ENCODE measurements at regions not wholly inside any gene's neighbourhood (a gene's known extent, or its start where the extent isn't known, plus 50 kb on each side); places are given as distances from the start of the nearest gene placed in this dataset.

- DNase-seq (ENCODE audit: missing footprints) (no peak), ATAC-seq (no peak)
- intact Hi-C loops (cut with DNase I), result loop anchor here (2.0 kb wide), 1 partner anchor 135 kb away; no protein-coding TSS in a partner anchor
Observed at GRCh38 chr3:135907422-135908165, 57.9 kb upstream of the PPP2R3A start.

GRCh38 chr3:135908225-135908624, 57.3 kb upstream of the PPP2R3A start:
- DNase-seq (ENCODE audit: missing footprints), result no peak
- ATAC-seq, result no peak
- intact Hi-C loops (cut with DNase I), result no loop called here

DNA sequence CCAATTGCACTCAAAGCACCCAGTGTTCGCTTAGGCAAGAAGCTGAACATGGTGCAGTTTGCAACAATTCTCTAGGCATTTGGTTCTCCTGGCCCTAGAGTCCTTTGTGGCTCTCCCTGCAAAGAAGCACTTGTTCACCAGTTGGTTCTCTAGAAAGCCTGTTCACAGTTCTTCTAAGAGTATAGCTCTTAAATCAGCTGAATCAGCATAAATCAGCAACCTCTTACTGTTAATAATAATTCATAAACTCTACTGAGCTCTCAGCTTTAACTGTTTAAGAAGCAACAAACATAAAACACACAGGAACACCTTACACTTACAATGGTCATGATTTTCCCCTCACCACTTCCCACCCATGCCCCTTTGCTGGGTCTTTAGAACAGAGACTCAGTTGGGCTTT, 56.8 kb upstream of the PPP2R3A start:
- no peak for DNase-seq (ENCODE audit: missing footprints)
- ATAC-seq, result no peak
- intact Hi-C loops (cut with DNase I), result no loop called here

DNA sequence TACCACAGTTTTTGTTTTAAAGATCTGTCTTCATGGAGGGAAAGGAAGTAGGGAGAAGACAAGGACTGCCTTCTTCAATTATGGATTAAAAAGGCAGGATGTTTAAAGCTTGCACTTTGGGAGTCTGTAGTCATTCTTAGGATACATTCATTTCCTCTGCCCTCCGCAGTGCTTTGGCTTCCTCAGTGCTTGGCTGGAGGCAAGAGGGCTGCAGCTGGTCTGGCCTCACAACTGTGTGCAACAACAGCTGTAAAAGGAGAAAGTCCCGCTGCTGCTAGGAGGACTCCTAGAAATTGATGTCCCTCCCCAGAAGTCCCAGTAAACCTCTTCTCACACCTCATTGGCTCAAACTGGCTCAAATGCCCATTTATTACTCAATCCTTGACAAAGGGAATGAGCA, 54.4 kb upstream of the PPP2R3A start:
- DNase-seq (ENCODE audit: missing footprints) (no peak), ATAC-seq (no peak)
- intact Hi-C loops (cut with DNase I), result no loop called here

DNA sequence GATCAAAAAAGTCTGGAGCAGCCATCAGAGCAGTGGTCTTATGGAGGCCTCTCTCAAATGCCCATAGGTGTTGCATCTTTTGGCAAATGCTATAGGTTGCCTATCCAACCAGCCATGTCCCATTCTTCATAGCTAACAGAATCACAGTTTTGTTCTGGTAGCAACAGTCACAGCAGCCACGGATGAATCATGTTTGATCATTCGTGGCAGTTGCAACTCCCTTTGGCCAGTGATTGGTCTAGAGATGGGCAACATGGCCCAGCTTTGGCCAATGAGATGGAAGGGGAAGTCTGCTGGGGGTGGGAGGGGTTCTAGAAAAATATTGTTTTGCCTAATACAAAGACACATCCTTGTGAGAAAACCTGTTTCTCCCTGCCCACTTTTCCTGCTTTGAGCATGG, 50.3 kb upstream of the PPP2R3A start:
- intact Hi-C loops (cut with DNase I), result loop anchor here (5.0 kb wide), 1 partner anchor 52 kb away; the partner anchor contains the start of gene PPP2R3A
- ATAC-seq (no peak), DNase-seq (ENCODE audit: missing footprints) (no peak)
